MCF 10A (cell line): ENCODE measurements at regions not wholly inside any gene's neighbourhood (a gene's known extent, or its start where the extent isn't known, plus 50 kb on each side); places are given as distances from the start of the nearest gene placed in this dataset.

Experiments used
- BruUV-seq: library from RNA; stranded (reverse); fragments of 400-500 nt; replicated peaks from 2 replicates; lab custom pipeline; 2021; lab: Mats Ljungman, UMichigan
- CTCF ChIA-PET: fragments of 300-600 bp; sonication (Branson Sonifier 250); formaldehyde crosslinking; extraction: SDS; loops from one replicate; lab custom pipeline; 2021; ENCODE audit warnings: antibody characterized with exemption, inconsistent platforms; lab: Yijun Ruan, JAX
- POLR2A ChIA-PET: fragments of 300-600, 350-650 bp; sonication (Branson Sonifier 250); formaldehyde crosslinking; extraction: SDS; loops from one replicate; lab custom pipeline; 2020; ENCODE audit warnings: antibody characterized with exemption, inconsistent platforms; lab: Yijun Ruan, JAX
- DNase-seq: peaks from one replicate; pipeline ENCODE4 v3.0.0-alpha.2; 2018; ENCODE audit not compliant: unreplicated experiment
- H3K27ac Mint-ChIP-seq: one replicate; pipeline ENCODE4 v1.8.0; 2022; ENCODE audit warnings: mild to moderate bottlenecking, low read depth, mixed read lengths; ENCODE audit not compliant: unreplicated experiment
- H3K27me3 Mint-ChIP-seq: one replicate; pipeline ENCODE4 v1.8.0; 2022; ENCODE audit warnings: mixed read lengths; ENCODE audit not compliant: insufficient read depth, unreplicated experiment
- H3K36me3 Mint-ChIP-seq: one replicate; pipeline ENCODE4 v1.8.0; 2022; ENCODE audit warnings: mild to moderate bottlenecking, moderate library complexity, mixed read lengths; ENCODE audit not compliant: insufficient read depth, unreplicated experiment
- H3K4me1 Mint-ChIP-seq: one replicate; pipeline ENCODE4 v1.8.0; 2022; ENCODE audit warnings: mixed read lengths; ENCODE audit not compliant: insufficient read depth, unreplicated experiment
- H3K4me3 Mint-ChIP-seq: one replicate; pipeline ENCODE4 v1.8.0; 2022; ENCODE audit warnings: mild to moderate bottlenecking, moderate library complexity, mixed read lengths; ENCODE audit not compliant: unreplicated experiment
- H3K9me3 Mint-ChIP-seq: one replicate; pipeline ENCODE4 v1.8.0; 2022; ENCODE audit warnings: mixed read lengths; ENCODE audit not compliant: unreplicated experiment
- CTCF ChIP-seq: fragments of 200-600 bp; IDR thresholded peaks from one replicate; pipeline ENCODE4 v1.8.0; 2022; ENCODE audit warnings: antibody characterized with exemption, mild to moderate bottlenecking; ENCODE audit not compliant: unreplicated experiment
- intact Hi-C: fragments of 100-400 bp; cut with micrococcal nuclease; formaldehyde crosslinking; loops from 2 replicates; pipeline ENCODE4 v1.14.1; 2022

DNA sequence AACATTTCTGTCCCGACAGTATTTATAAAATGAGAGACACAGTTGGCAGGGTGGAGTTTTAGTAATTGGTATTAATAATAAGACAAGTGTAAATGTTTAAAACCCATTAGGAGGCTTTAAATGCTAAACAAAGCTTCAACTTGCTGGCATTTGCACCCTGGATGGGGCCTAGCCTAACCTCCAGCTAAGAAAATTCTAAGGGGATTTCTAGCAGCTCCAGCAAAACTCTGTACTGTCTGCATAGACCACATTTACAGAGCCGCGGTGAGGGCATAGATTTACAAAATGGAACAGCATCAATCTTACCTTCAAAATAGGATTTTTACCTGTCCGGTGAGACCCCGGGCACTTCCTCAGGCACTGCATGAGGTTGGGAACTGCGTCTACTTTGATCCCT lies 113.9 kb upstream of the ANO1 start:
- CTCF ChIA-PET = interaction anchor here (0.6 kb wide), 1 partner anchor 232 kb away, joined by 4 read pairs; no protein-coding TSS in a partner anchor
- no TSS peak for BruUV-seq
- Mint-ChIP-seq H3K9me3 (no peaks in the 10 kb centered on the region), H3K4me1 (no peaks in the 10 kb centered on the region), H3K27me3 (peaks cover 8% of the 10 kb centered on the region), H3K4me3 (no peak overlapping the region), H3K27ac (no peak overlapping the region), H3K36me3 (peaks cover 3% of the 10 kb centered on the region)
- intact Hi-C loops = no loop called here
- DNase-seq = no peak
- POLR2A ChIA-PET = no interaction called here
- TF ChIP-seq CTCF = no peak

- no peak overlapping the region for H3K4me3 Mint-ChIP-seq
- H3K27ac Mint-ChIP-seq = no peak overlapping the region
- BruUV-seq = no TSS peak
- intact Hi-C loops = no loop called here
- H3K36me3 Mint-ChIP-seq = peaks cover 6% of the 10 kb centered on the region
- H3K4me1 Mint-ChIP-seq = no peaks in the 10 kb centered on the region
- POLR2A ChIA-PET = no interaction called here
- H3K9me3 Mint-ChIP-seq = no peaks in the 10 kb centered on the region
- no peak for TF ChIP-seq CTCF
- DNase-seq = no peak
- no peaks in the 10 kb centered on the region for H3K27me3 Mint-ChIP-seq
- CTCF ChIA-PET = no interaction called here
These were observed 112.1 kb upstream of the ANO1 start for GRCh38 chr11:69965821-69966582.

DNA sequence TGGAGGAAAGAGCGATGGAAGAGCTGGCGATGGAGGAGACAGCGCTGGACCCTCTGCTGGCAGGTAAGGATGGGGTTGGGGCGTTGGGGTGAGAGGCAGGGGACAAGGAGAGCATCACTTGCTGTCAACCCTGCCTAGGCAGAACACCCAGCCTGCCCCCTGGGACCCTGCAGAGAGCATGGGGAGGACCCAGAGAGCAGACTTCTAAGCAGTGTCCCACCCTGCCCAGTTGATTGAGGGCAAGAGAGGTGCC lies 111.6 kb upstream of the ANO1 start:
- Mint-ChIP-seq H3K27ac (no peak overlapping the region), H3K4me1 (no peaks in the 10 kb centered on the region), H3K9me3 (no peaks in the 10 kb centered on the region), H3K36me3 (peaks cover 6% of the 10 kb centered on the region), H3K4me3 (no peak overlapping the region), H3K27me3 (no peaks in the 10 kb centered on the region)
- POLR2A ChIA-PET = no interaction called here
- no peak for TF ChIP-seq CTCF
- intact Hi-C loops = no loop called here
- CTCF ChIA-PET = interaction anchor here (0.5 kb wide), 1 partner anchor 157 kb away, joined by 4 read pairs; no protein-coding TSS in a partner anchor
- BruUV-seq = no TSS peak
- no peak for DNase-seq

- POLR2A ChIA-PET = no interaction called here
- H3K4me1 Mint-ChIP-seq = no peaks in the 10 kb centered on the region
These were observed 111.1 kb upstream of the ANO1 start for GRCh38 chr11:69966910-69967483.

More at GRCh38 chr11:69966910-69967483, 111.1 kb upstream of the ANO1 start:
- H3K27me3 Mint-ChIP-seq = no peaks in the 10 kb centered on the region
- intact Hi-C loops = no loop called here
- BruUV-seq = no TSS peak
- H3K27ac Mint-ChIP-seq = no peak overlapping the region
- DNase-seq = no peak
- no peaks in the 10 kb centered on the region for H3K9me3 Mint-ChIP-seq
- CTCF ChIA-PET = interaction anchor here (0.5 kb wide), 1 partner anchor 157 kb away, joined by 4 read pairs; no protein-coding TSS in a partner anchor
- H3K36me3 Mint-ChIP-seq = peaks cover 6% of the 10 kb centered on the region
- no peak overlapping the region for H3K4me3 Mint-ChIP-seq
- no peak for TF ChIP-seq CTCF
